Smooth muscle cell (in vitro differentiated cells): ENCODE measurements at regions not wholly inside any gene's neighbourhood (a gene's known extent, or its start where the extent isn't known, plus 50 kb on each side); places are given as distances from the start of the nearest gene placed in this dataset.

Experiments
- DNase-seq: peaks from one replicate; lab custom pipeline; 2025; ENCODE audit not compliant: unreplicated experiment; lab: John Stamatoyannopoulos, UW
- H2AFZ ChIP-seq: fragments of 200-600 bp; sonication (generic); 2 replicates; pipeline ENCODE4 v1.6.0; 2016; ENCODE audit warnings: antibody characterized with exemption, low read depth, mild to moderate bottlenecking
- H3F3A ChIP-seq: fragments of 200-600 bp; sonication (generic); 2 replicates; pipeline ENCODE4 v1.6.0; 2017; ENCODE audit warnings: antibody characterized with exemption, low read depth
- H3K27ac ChIP-seq: fragments of 200-600 bp; sonication (generic); 2 replicates; pipeline ENCODE4 v1.5.1; 2016; ENCODE audit warnings: low read depth, mild to moderate bottlenecking
- H3K27me3 ChIP-seq: fragments of 200-600 bp; sonication (generic); 2 replicates; pipeline ENCODE4 v1.6.1; 2016; ENCODE audit warnings: low read depth, mild to moderate bottlenecking
- H3K36me3 ChIP-seq: fragments of 200-600 bp; sonication (generic); 2 replicates; pipeline ENCODE4 v1.5.1; 2016; ENCODE audit warnings: low read depth
- H3K4me1 ChIP-seq: fragments of 200-600 bp; sonication (generic); 2 replicates; pipeline ENCODE4 v1.5.1; 2016; ENCODE audit warnings: low read depth
- H3K4me2 ChIP-seq: fragments of 200-600 bp; sonication (generic); 2 replicates; pipeline ENCODE4 v1.6.0; 2016; ENCODE audit warnings: mild to moderate bottlenecking
- H3K4me3 ChIP-seq: fragments of 200-600 bp; sonication (generic); 2 replicates; pipeline ENCODE4 v1.5.1; 2016; ENCODE audit warnings: mild to moderate bottlenecking
- H3K79me2 ChIP-seq: fragments of 200-600 bp; sonication (generic); 2 replicates; pipeline ENCODE4 v1.6.0; 2016; ENCODE audit warnings: low read depth, mild to moderate bottlenecking
- H3K9ac ChIP-seq: fragments of 200-600 bp; sonication (generic); 2 replicates; pipeline ENCODE4 v1.6.0; 2016; ENCODE audit warnings: low read depth
- H3K9me3 ChIP-seq: fragments of 200-600 bp; sonication (generic); replicated peaks from 2 replicates; pipeline ENCODE4 v1.5.1; 2016; ENCODE audit warnings: low read depth
- H4K20me1 ChIP-seq: fragments of 200-600 bp; sonication (generic); 2 replicates; pipeline ENCODE4 v1.6.0; 2016; ENCODE audit warnings: low read depth
- WGBS: methylation state at CpG from one replicate; pipeline ENCODE4 v1.1.7; 2016; ENCODE audit warnings: low lambda C conversion rate; 5-methylcytosine and 5-hydroxymethylcytosine counted together
- TF ChIP-seq, protein P1 (sequence below): fragments of 200-600 bp; sonication (generic); IDR thresholded peaks from 2 replicates; pipeline ENCODE4 v1.5.1; 2017; ENCODE audit warnings: borderline replicate concordance, mild to moderate bottlenecking, antibody characterized with exemption; ENCODE audit not compliant: insufficient read depth, poor library complexity, severe bottlenecking

- H3K9ac ChIP-seq: no peak overlapping the region
- TF ChIP-seq, protein P1, sequence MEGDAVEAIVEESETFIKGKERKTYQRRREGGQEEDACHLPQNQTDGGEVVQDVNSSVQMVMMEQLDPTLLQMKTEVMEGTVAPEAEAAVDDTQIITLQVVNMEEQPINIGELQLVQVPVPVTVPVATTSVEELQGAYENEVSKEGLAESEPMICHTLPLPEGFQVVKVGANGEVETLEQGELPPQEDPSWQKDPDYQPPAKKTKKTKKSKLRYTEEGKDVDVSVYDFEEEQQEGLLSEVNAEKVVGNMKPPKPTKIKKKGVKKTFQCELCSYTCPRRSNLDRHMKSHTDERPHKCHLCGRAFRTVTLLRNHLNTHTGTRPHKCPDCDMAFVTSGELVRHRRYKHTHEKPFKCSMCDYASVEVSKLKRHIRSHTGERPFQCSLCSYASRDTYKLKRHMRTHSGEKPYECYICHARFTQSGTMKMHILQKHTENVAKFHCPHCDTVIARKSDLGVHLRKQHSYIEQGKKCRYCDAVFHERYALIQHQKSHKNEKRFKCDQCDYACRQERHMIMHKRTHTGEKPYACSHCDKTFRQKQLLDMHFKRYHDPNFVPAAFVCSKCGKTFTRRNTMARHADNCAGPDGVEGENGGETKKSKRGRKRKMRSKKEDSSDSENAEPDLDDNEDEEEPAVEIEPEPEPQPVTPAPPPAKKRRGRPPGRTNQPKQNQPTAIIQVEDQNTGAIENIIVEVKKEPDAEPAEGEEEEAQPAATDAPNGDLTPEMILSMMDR: no peak
Observed at GRCh38 chr15:39124155-39124552, 456.7 kb upstream of the THBS1 start.

DNA sequence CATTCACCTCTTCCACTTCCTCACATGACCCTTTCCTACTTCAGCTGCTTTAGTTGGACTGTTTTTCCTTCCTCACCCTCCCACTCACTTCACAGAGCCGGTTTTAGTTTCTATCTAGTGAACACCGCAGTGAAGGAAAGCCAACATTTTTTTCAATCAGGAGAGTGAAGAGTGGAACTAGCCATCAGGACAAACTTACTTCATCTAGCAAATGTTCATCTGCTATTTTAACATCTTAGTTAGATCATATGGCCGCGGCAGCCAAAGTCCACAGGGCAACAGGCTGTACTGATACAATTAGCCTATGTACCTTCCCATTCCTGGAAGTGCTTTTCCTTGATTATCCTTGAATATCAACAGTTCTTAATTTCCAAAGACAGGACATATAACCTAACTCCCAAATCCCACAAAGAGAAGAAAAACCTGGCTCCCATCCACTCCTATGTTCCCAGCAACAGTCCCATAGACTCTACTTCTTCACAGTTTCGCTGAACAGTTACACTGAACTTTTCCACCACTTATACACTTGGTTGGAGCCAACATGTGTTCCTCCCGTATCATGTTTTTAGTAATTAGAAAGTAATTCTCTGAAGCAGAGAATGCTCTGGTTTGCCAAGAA lies 456.2 kb upstream of the THBS1 start:
- Histone ChIP-seq H4K20me1 (no peaks in the 10 kb centered on the region), H3K4me2 (no peak overlapping the region), H2AFZ (no peak overlapping the region), H3K4me3 (no peak overlapping the region), H3K4me1 (peaks cover 23% of the 10 kb centered on the region), H3K9me3 (no peaks in the 10 kb centered on the region), H3K27me3 (no peaks in the 10 kb centered on the region), H3F3A (peaks cover 10% of the 10 kb centered on the region), H3K9ac (no peak overlapping the region), H3K27ac (no peak overlapping the region), H3K36me3 (no peaks in the 10 kb centered on the region), H3K79me2 (no peaks in the 10 kb centered on the region)
- no peak for DNase-seq
- WGBS: 78% methylated on average over 6 of the region's 6 CpGs
- TF ChIP-seq, protein P1: no peak

More at GRCh38 chr15:39124155-39124552, 456.7 kb upstream of the THBS1 start:
- H3K4me2 ChIP-seq: no peak overlapping the region
- H3F3A ChIP-seq: peaks cover 8% of the 10 kb centered on the region
- 82% methylated on average over 7 of the region's 7 CpGs for WGBS
- no peaks in the 10 kb centered on the region for H3K79me2 ChIP-seq
- no peak overlapping the region for H3K4me3 ChIP-seq
- no peak for DNase-seq
- H3K27me3 ChIP-seq: no peaks in the 10 kb centered on the region
- no peak overlapping the region for H3K27ac ChIP-seq
- H4K20me1 ChIP-seq: no peaks in the 10 kb centered on the region
- peaks cover 23% of the 10 kb centered on the region for H3K4me1 ChIP-seq
- H3K9me3 ChIP-seq: no peaks in the 10 kb centered on the region
- H3K36me3 ChIP-seq: no peaks in the 10 kb centered on the region
- no peak overlapping the region for H2AFZ ChIP-seq

- H3K4me1 ChIP-seq: peaks cover 23% of the 10 kb centered on the region
- no peak overlapping the region for H3K27ac ChIP-seq
- H3K79me2 ChIP-seq: no peaks in the 10 kb centered on the region
- no peaks in the 10 kb centered on the region for H3K9me3 ChIP-seq
- 86% methylated on average over 2 of the region's 2 CpGs for WGBS
- no peaks in the 10 kb centered on the region for H4K20me1 ChIP-seq
- H3K4me2 ChIP-seq: no peak overlapping the region
- no peak for DNase-seq
- H3K9ac ChIP-seq: no peak overlapping the region
- H3K36me3 ChIP-seq: no peaks in the 10 kb centered on the region
- H3K4me3 ChIP-seq: no peak overlapping the region
- no peak overlapping the region for H2AFZ ChIP-seq
- TF ChIP-seq, protein P1: no peak
- H3K27me3 ChIP-seq: no peaks in the 10 kb centered on the region
- peaks cover 10% of the 10 kb centered on the region for H3F3A ChIP-seq
Observed at GRCh38 chr15:39125226-39125625, 455.7 kb upstream of the THBS1 start.

DNA sequence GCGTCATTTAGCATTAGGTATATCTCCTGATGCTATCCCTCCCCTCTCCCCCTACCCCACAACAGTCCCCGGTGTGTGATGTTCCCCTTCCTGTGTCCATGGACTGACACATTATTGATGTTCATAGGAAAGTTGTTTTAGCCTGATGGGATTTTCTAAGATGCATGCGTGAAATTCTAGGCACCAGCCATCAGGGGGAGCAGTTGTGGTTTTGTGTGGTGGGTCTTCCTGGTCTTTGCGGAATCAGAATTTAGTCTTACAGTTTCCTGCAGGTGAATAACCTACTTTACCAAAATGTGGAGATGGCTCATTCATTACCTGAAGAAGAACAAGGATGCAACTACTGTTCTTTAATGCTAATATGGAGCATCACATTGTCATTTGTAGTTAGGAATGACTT lies 455.0 kb upstream of the THBS1 start:
- Histone ChIP-seq H3F3A (peaks cover 10% of the 10 kb centered on the region), H4K20me1 (no peaks in the 10 kb centered on the region), H3K9me3 (no peaks in the 10 kb centered on the region), H3K36me3 (no peaks in the 10 kb centered on the region), H2AFZ (no peak overlapping the region), H3K4me1 (peaks cover 23% of the 10 kb centered on the region), H3K27me3 (no peaks in the 10 kb centered on the region), H3K9ac (no peak overlapping the region), H3K4me3 (no peak overlapping the region), H3K4me2 (no peak overlapping the region), H3K79me2 (no peaks in the 10 kb centered on the region), H3K27ac (no peak overlapping the region)
- 36% methylated on average over 4 of the region's 4 CpGs for WGBS
- DNase-seq: no peak
- TF ChIP-seq, protein P1: peak; percentile 56
